G401 (cell line): ENCODE measurements at regions not wholly inside any gene's neighbourhood (a gene's known extent, or its start where the extent isn't known, plus 50 kb on each side); places are given as distances from the start of the nearest gene placed in this dataset.

Experiments used
- DNase-seq: peaks from one replicate; pipeline ENCODE4 v3.0.0-alpha.2; 2015; ENCODE audit warnings: low spot score
- in situ Hi-C: cut with HindIII; loops from 2 replicates; pipeline ENCODE4 v1.10.0; 2016; ENCODE audit warnings: low sequenced_read_pairs, mixed read lengths

DNA sequence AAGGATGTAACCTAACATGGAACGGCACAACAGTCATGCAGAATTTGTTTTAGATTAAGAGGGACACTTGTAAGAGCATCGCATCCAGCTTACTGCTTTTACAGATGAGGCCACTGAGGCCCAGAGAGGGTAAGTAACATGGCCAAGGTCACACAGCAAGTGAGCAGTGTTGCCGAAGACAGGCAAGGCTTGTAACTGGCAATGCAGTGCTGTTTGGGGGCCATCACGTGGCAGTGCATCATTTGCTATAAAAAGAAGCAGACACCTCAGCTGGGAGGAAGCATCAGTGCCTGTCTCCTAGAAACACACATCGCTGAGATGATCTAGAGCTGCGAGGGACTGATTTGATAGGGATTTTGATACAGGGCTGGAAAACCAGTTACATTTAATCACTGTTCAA is 108.2 kb upstream of the PROK2 start:
- in situ Hi-C loops: no loop called here
- no peak for DNase-seq

GRCh38 chr3:71891483-71891882 is 106.5 kb upstream of the PROK2 start:
- DNase-seq: no peak
- in situ Hi-C loops: no loop called here

- in situ Hi-C loops: no loop called here
Observed at GRCh38 chr3:71890356-71890931, 105.5 kb upstream of the PROK2 start.

DNA sequence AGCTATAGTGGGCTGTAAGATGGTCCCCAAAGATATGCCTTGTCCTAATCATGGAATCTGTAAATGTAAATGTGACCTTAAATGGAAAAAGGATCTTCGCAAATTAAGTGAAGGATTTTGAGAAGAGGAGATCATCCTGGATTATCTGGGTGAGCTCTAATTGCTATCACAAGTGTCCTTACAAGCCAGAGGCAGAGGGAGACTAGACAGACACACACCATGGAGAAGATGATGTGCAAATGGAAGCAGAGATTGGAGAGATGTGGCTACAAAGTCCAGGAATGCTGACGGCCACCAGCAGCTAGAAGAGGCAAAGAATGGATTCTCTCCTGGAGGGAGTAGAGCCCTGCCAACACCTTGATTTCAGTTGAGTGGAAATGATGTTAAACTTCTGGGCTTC is 102.3 kb upstream of the PROK2 start:
- in situ Hi-C loops: no loop called here
- no peak for DNase-seq

More at GRCh38 chr3:71890356-71890931, 105.5 kb upstream of the PROK2 start:
- no peak for DNase-seq

GRCh38 chr3:71885006-71885405 is 100.1 kb upstream of the PROK2 start:
- in situ Hi-C loops: no loop called here
- DNase-seq: no peak

DNA sequence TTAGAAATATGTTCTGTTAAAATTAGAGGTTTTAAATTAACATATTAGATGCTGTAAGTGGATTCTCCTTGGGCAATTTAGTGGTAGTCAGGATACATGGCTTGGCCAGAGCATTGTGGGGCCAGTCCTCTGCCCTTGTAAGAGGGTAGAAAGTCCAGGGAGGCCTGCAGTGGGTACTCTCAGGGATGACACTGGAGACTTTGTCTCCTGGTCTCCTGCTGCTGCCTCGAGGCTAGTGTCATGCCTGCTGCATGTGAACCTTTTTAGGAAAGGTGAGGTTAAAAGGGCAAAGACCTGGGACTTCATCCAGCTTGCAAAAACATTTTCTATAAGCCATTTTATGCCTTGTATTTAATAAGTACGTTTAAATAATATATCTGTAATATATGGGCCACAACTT is 96.8 kb upstream of the PROK2 start:
- no peak for DNase-seq
- in situ Hi-C loops: no loop called here

DNA sequence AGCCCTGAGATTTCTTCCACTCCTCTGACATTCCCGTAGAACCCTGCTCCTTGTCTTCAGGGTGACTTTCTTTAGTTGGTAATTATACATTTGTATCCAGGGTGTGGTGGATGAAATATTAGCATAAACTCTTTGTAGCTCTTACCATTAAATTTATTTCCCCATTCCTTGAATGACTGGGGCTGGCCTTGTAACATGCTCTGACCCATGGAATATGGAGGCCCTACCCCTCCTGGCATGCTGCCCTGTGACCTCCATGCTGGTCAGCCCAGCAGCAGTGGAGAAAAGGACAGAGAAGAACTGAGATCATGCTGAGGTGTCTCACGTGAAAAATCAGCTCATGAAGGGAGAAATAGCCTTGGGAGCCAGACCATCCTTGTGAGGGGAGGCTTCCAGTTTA is 96.1 kb upstream of the PROK2 start:
- in situ Hi-C loops: no loop called here
- DNase-seq: no peak

DNA sequence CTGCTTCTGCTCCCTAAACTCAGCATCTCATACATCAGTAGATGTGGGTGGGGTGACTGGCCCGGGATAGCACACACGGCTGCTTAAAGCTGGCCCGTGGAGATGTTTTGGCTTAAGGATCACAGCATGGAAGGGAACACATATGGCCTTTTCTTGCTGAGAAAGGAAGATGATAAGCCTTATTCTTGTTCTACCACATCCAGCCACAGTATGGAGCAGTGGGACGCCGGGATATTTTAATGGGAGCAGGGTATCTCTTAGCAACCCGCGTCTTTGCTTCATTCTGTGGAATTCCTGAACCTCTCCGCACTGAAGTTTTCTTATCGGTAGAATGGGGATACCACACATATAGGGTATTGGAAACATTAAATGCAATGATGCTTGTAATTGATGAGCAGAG is 94.1 kb upstream of the PROK2 start:
- in situ Hi-C loops: no loop called here

DNA sequence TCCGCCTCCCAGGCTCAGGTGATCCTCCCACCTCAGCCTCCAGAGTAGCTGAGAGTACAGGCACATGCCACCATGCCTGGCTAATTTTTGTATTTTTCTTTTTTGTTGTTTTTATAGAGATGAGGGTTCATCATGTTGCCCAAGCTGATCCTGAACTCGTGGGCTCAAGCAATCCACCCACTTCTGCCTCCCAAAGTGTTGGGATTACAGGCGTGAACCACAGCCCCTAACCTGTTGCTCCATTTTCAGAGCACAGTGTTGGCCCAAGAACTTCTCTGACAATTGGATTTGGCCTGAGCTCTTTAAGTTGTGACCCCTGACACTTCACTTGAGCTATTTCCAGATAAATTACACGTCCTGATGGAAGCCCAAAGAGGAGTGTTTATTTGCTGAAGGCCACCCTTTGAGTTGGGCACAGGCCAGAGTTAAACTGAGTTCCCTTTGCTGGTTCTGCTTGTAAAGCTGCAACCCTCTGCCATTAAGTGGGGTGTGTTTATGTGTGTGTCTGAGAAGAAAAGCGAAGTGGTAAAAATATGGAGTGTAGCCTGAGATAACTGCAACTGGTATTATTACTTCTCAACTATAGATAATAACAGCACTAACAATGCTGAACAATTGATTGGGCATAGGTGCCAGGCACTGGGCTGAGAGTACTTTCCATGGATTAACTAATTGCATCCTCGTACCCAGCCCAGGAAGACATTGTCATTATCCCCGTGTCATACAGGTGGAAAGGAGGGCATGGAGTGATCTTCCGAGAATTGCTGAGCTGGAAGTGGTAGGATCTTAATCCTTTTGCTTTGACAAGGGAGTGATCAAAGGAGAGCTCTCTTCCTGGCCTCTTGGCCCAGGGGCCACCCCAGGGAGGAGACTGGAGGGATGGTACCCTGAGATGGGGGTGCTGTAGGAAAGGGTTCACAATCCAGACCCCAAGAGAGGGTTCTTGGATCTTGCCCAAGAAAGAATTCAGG is 91.5 kb upstream of the PROK2 start:
- DNase-seq: no peak
- in situ Hi-C loops: no loop called here

More for the DNA sequence above, 94.1 kb upstream of the PROK2 start:
- DNase-seq: no peak

DNA sequence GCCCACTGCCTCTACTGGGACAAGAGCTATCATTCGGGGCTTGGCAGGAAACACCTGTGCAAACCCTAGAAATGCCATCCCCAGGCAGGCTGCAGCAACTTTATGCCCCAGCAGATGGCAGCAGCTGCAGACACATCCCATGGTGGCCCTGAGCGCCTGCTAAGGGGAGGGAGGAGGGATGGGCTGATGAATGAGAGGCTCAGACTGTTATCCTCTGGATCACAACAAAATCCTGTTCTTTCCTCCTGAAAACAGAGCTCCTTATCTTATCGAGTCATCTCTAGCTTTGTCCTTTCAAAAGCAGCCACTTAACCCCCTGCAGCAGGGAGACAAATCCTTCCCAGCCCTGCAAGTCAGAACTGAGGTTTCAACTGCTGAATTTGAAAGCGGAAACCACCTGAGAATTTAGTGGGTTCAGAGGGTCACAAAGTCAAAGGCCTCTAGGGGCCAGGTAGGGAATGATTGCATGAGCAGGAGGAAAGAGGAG is 90.6 kb upstream of the PROK2 start:
- in situ Hi-C loops: no loop called here
- DNase-seq: peak; percentile 67

GRCh38 chr3:71874618-71875017 is 89.7 kb upstream of the PROK2 start:
- in situ Hi-C loops: no loop called here

DNA sequence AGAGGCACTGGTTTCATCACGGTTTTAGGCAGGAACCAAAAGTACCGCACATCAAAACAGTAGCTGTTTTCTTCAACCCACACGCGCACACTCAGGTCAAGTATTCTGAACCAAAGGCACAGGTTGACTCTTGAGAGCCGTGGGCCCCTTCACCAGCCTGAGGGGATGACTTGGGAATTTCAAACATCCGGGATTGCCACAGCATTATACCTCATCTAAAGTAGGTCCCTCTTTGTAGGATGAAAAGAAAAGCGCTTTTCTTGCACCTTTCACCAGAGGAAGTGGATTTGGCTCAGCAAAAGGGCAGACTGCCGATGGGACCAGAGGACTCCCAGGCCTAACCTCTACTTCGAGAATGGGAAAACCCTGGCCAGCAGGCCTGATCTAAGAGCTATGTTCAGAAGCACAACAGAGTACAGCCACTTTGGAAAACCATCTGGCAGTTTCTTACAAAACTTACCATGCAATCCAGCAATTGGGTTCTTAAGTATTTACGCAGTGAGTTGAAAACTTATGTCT is 88.2 kb upstream of the PROK2 start:
- in situ Hi-C loops: no loop called here

More at GRCh38 chr3:71874618-71875017, 89.7 kb upstream of the PROK2 start:
- DNase-seq: no peak

GRCh38 chr3:71872256-71872655 is 87.3 kb upstream of the PROK2 start:
- in situ Hi-C loops: no loop called here
- no peak for DNase-seq

More for the DNA sequence above, 88.2 kb upstream of the PROK2 start:
- DNase-seq: no peak

- in situ Hi-C loops: no loop called here
- no peak for DNase-seq
Observed at GRCh38 chr3:71870966-71871512, 86.1 kb upstream of the PROK2 start.

GRCh38 chr3:71868876-71869275 is 83.9 kb upstream of the PROK2 start:
- no peak for DNase-seq
- in situ Hi-C loops: no loop called here

GRCh38 chr3:71865727-71866126 is 80.8 kb upstream of the PROK2 start:
- no peak for DNase-seq
- in situ Hi-C loops: no loop called here

DNA sequence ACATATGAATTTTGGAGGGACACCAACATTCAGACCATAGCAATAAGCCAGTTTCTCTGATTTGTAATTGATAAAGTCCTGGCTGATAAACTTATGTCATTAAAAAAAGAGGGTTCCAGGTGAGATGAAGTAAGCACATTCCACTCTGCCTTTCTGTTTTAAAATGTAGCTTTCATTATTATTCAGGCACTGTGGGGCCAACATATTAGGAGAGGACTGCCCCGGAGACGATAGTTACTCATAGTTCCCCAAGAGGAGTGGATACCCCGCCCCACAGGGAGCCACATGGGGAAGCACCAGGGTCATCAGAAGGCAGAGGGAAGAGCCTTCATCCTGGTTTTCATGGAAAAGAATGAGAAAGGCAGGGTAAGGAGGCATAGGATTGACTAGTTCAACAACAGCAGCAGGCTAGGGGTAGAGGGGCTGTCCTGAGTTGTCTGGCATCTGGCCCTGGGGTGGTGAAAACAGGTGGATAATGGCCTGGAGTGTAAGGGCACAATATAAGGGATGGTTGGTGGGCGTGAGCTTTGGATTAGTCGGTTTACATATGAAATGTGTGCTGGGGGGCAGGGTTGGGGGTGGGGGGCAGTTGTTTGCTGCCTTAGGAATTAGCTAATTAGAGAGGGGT is 78.7 kb upstream of the PROK2 start:
- in situ Hi-C loops: no loop called here
- no peak for DNase-seq

DNA sequence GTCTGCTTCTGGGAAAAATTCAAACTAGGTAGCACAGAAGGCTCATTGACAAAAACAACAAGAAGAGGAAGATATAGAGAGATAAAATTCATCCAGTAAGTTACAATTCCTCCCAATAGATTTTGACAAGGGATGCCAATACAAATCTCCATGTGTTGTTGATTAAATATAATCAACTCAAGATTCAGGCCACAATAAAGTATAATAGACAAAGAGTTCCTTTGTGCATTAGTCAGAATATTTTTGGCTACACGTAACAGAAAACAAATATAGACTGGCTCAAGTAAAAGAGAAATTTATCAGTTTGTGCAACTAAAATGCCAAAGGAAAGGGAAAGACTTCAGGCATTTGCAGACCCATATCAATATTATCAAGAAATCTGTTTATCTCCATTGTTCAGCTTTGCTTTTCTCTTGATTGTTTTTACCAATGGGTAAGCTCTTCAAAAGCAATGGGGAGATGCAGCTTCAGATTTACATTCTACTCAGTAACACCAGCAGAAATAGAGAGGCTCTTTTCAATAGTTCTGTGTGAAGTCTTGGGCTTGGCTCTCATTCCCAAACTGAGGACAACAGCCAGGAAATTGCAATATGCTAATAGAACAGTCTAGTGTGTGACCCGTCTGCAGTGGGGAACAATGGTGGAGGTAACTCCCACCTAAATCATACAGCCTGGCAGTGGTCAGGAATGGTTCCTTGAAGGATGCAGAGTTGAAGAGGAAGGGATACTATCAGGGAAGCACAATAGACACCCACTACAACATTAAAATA is 77.6 kb upstream of the PROK2 start:
- in situ Hi-C loops: no loop called here
- no peak for DNase-seq

DNA sequence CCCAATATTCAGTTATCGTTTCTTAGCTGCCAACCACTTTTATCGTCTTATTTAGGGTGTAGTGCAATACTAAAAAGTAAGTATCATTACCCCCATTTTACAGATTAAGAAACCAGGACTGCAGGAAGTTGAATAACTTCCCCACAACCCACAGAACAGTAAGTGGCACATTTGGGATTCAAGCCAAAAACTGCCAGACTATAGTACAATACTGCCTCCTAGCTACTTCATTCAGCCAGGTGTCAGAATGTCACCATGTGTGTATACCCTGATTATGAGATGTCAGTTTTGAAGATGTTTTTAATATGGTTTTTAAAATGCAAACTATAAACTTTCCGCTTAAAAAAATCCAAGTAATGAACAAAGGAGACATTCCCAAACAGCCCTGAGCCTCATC is 74.2 kb upstream of the PROK2 start:
- peak; percentile 7 for DNase-seq
- in situ Hi-C loops: no loop called here
